HG03095 (cell line): ENCODE measurements at regions not wholly inside any gene's neighbourhood (a gene's known extent, or its start where the extent isn't known, plus 50 kb on each side); places are given as distances from the start of the nearest gene placed in this dataset.

Source experiments
- ATAC-seq: cut with Tn5 transposase; IDR thresholded peaks from one replicate; pipeline ENCODE4 v1.9.1; 2021; ENCODE audit warnings: moderate library complexity; ENCODE audit not compliant: unreplicated experiment

DNA sequence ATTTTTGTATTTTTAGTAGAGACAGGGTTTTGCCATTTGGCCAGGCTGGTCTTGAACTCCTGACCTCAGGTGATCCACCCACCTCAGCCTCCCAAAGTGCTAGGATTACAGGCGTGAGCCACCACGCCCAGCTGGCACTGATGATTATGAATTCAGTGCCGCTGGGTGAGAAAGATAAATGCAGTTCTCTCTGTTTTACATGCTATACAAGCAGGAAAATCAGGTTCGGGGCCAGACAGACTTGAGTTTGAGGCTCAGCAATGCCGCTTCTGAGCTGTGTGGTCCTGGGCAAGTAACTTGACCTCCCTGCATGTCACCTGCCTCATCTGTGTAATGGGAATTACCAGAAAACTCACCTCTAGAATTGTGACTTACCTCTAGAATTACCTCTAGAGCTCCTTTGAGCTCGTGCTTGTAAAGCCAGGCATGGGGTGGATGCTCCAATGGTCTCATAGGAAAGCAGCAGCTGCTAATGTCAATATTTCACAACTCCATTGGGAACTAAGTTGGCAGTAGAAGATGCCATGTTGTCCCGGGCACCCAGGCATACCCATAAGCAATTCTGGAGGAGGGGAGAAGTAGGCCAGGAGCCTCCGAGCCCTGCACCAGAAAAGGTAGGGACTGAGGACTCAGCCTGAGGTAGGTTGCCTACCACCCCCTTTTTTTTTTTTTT, 119.8 kb upstream of the SLC25A33 start:
- no peak for ATAC-seq

DNA sequence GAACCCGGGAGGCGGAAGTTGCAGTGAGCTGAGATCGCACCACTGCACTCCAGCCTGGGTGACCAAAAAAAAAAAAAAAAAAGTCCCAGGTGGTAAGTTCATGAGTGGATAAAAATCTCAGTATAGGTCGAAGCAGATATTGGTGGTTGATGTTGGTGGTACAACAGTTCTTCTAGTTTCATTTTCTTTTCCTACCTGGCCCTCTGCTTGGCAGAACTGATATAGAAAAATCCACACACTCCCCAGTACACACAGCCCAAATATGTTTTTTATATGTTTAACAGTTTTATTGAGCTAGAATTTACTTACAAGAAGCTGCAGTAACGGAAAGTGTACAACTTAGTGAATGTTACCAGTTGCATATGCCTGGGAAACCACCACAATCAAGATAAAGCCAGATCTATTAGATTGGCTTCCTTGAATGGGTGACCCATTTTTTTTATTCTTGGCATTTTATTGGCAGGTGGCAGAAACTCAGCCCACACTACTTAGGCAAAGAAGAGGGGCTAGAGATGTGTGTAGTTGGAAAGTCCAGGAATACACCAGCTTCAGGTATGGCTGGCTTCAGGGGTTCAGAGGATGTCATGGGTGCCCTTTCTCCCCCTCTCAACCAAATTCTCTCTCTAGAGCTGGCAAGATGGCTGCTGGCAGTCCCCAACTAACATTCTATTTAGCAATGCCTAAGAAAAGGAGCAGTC, 118.3 kb upstream of the SLC25A33 start:
- no peak for ATAC-seq

DNA sequence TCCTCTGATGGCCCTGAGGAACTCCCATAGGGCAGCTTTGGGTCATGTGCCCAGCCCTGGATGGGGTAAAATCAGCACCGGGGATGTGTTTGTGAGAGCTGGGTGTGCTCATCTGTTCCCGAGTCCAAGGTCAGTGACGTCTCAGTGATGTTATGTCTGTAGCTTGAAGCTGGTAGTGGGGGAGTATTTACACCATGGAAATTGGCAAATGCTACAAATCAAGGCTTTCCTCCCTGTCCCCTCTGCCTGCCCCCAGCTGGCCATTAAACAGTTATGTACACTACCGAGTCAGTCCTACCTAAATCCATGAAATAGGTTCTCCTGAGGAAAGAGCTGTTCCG, 117.8 kb upstream of the SLC25A33 start:
- ATAC-seq: no peak

DNA sequence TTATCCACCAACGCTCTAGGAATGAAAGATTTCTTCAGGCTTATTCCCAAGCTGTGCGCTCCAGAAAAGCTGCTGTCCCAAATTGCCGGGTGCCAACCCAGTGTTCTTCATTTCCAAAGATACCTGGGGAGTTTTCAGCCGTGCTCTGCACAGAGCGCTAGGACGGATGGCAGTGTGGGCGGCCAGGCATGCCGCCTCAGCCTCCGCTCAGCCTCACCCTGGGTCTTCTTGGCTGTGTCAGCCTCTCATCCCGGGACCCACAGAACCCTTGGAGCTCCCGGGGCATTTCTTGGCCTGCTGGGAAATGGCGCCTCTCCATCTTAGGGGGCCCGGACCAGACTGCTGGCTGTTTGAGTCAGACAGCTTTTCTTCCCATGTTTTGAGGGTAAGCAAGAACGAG, 116.9 kb upstream of the SLC25A33 start:
- no peak for ATAC-seq

DNA sequence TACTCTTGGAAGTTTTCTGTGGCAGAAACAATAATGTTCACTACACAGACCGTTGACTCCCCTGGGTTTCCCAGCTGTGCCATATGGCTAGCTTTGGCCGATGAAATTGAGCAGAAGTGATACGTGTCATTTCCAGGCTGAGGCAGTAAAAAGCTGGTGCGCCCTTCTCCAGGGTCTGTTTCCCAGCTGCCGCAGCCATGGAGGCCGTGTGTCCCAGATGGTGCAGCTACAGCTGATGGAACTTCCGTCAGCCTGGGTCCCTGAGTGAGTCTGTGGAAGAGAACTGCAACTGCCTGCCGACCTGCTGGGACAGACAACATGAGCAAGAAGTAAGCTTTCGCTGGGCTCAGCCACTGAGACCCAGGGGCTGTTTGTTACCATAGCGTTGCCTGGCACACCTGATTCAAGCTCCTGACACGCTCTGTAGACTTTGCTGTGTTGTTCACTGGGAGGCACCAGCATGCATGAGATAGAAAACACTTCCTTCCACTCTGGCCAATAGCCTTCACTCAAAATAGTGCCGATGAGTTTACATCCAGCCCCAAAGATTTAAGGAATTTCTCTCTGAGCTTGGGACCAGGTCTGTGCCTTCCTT, 116.3 kb upstream of the SLC25A33 start:
- ATAC-seq: no peak

DNA sequence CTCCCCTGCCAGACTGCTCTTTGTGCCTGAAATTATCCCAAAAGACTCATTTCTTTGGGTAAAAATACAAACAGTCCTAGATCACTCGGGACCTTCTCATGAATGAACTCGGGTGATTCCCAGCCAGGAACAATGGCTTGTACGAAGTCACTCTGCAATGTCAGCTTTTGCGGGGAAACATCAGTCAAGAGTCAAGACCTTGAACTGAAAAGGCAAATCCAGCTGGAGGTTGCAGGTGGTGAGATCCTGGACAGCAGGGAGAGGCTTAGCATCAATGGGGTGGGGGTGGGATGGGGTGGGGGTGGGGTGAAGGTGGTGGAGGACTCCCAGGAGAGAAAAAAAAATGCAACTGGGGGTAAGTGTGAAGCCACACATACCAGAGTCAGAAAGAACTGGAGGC, 115.0 kb upstream of the SLC25A33 start:
- ATAC-seq: no peak

DNA sequence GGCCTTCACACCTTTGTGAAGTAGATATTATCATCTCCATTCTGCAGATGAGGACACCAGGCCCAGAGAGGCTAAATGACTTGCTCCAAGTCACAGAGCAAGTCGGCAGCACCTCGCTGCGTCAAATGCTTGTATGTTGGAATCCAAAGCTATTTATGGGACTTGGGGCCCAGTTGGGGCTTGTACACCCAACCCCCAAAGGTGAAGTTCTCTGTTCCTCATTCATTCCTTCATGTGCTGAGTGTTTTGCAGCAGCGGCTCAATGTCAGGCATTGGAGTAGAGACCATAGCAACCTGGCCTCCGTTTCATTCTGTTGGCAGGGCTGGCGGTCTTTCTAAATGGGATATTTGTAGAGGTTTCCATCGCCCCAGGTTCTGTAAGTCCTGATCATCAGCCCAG, 113.4 kb upstream of the SLC25A33 start:
- ATAC-seq: peak; percentile 9

DNA sequence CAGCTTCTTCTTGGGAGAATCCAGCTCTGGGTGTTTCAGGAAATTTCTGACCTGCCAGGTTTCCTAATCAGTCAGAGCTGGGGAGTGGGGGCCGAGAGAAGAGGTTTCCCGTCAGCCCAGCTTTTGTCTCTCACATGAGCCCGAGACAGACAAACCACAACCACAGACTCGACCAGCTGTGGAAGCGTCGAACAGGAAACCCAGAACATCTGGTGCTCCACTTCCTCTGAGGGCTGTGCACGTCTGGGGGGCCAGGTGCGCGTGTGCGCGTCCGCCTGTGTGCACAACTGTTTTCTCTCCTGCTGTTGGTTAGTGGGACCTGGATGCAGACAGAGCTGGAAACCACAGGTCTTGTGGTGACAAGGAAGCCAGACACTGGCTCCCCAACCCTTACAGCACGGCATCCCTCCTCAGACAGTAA, 113.0 kb upstream of the SLC25A33 start:
- peak; percentile 45 for ATAC-seq

DNA sequence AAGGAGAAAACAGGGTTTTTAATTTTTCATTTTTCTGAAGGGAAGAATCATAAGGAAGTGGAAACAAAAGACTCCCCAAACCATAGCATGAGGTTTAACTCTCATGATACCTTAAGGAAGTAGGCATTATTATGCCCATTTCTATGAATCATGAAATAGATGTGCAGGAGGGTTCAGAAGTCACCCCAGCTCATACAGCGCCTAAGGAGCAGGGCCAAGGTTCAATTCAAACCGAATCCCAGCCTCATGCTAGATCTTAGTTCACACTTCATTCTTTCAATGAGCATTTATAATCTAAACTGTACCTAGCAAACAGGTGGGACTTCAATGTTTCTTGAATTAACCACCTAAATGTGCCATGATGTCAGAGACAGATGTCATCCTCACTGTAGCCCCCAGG, 111.9 kb upstream of the SLC25A33 start:
- no peak for ATAC-seq

DNA sequence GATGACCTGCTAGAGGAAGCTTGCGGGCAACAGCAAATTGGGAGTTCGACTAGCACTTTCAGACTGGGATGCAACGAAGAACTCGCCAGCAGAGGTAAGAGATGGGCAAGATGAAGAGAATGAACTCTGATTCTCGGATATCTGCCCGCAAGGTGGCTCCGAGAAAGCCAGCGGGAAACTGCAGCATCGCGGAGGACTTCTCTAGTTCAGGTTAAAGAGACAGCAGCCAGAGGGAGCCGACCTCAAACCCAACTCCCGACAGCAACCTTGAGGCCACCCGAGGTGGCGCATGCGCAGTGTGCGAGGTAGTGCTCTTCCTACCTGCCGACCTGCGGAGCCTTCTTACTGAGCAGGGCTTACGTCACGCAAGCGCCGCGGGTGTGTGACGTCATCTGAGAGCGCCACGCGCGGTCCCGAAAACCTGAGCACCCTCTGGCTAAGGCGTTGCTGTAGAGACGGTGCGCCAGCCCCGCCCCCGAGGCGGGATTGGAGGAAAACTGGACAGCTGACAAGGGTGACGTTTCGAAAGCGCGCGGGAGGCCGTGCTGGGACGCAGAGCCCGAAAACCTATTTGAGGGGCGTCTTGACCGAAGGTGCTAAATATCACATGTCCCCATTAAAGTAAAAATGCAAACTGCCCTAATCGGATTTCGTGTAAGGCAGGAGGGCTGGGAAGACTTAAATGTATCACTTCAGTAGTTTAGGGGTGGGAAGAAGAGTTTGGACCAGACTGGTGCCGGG, 110.5 kb upstream of the SLC25A33 start:
- ATAC-seq: peak; percentile 57

DNA sequence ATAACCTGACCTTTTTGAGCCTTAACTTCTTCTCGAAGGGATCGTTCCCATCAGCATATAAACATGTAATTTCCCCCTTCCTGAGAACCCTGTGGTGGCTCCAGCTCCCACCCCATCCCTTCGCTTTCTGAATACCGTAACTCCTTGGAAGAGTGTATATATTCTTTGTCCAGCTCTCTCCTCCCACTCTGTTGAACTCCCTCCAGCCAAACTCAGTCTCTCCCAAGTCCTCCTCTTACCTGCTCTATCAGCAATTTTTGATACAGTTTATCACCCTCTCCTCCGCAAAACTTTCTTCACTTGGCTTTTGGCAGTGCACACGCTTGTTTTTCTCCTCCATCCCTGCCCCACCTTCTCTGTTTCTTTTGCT, 109.9 kb upstream of the SLC25A33 start:
- ATAC-seq: no peak

DNA sequence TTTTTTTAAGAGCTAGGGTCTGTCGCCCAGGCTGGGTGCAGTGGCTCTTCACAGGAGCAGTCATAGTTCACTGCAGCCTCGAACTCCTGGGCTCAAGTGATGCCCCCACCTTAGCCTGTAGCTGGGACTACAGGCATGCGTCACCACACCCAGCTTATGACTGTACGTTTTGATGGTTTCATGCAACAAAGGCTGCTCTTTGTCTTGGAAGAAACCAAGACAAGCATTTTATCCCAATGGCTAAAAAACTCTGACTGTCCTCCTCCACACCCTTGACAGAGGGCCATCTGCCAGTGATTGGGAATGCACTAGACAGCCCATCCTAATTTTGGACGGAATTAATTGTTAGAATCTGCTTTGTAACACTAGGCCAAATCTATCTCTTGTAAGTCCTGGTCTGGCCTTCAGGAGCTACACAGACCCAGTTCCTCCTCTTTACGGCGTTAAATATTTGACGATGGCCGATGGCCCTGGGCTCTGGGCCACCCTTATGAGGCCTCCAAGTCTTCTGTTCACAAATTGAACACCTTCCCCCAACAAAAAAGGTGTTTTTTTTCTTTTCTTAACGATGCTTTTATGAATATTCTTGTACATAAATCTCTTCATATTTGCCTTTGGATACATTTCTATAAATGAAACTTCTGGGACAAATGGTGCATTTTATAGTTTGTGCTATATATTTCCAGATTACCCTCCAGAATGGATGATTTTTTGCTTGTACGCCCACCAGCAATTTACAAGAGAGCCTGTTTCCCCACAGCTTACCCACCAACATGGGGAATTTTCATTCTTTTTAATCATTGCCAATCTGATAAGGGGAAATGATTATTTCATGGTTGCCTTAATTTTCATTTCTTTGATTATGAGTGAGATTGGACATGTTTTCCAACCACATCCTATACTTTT, 104.8 kb upstream of the SLC25A33 start:
- no peak for ATAC-seq

DNA sequence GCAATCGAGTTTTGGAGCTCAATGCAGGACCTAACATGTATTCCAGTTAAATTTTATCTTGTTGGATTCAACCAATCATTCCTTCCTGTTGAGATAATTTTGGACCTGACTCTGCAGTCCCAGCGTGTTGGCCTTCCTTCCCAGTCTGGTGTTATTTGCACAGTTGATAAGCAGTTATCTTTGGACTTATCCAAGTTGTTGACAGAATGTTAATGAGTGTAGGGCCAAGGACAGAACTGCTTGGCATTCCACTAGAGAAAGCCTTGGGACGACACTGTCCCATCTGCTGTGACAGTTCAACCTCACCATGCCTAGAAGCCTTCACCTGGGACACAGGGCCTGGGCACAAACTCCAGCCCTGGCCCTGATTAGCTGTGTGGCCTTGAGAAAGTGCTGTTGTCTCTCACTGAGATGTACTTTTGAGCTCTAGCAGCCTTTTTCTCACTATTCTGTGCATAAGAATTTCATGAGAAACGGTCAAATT, 104.1 kb upstream of the SLC25A33 start:
- ATAC-seq: no peak

DNA sequence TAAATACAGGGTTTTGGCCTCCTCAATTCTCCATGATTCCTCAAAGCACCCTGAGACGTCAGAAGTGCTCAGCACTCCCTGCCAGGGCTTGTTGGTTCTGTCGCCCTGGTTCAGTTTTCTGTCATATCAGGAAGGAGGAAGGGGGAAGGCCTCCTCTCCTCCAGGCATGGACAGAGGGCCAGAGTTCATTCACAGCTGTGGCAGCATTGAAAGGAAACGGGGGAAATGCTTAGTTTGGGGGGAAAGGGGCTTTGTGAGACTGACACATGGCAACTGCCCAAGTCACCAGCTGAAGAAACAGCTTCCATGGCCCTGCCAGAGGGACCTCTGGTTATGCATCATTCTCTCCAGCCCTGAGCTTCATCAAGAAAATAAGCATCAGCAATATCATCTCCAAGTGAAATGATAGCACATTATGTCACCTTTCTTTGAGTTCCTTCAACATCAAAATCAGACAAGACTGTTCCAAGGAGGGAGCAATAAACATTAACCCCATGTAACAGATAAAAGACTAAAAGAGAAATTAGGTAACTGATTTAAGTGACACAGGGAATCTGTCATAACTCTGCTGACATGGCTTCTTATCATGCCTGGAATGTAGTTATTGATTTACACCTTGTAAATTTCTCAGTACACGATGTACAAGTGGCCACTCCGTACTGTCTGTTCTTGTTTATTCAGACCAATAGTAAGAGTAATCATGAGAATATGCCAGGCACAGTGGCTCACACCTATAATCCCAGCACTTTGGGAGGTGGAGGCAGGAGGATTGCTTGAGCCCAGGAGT, 103.2 kb upstream of the SLC25A33 start:
- ATAC-seq: no peak

DNA sequence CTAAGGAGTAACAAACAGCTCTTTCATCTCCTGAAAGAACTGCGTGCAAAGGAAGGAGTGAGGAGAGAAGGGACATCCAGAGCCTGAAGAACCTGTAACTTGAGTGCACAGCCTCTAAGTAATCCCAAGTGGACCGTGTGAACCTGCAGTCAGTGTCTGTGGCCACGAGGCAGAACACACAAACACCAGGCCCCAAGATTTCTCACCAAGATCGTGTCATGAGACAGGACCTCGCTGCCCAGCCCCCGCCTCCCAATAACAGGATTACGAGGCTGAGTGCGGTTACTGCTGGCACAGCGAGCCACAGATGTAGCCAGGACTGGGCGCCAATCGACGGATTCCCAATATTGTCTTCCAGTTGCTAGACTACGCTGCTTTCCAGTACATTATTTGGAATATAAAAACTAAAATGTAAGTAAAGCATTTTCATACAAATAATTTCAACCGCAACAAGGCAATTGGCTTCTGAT, 101.3 kb upstream of the SLC25A33 start:
- ATAC-seq: no peak

DNA sequence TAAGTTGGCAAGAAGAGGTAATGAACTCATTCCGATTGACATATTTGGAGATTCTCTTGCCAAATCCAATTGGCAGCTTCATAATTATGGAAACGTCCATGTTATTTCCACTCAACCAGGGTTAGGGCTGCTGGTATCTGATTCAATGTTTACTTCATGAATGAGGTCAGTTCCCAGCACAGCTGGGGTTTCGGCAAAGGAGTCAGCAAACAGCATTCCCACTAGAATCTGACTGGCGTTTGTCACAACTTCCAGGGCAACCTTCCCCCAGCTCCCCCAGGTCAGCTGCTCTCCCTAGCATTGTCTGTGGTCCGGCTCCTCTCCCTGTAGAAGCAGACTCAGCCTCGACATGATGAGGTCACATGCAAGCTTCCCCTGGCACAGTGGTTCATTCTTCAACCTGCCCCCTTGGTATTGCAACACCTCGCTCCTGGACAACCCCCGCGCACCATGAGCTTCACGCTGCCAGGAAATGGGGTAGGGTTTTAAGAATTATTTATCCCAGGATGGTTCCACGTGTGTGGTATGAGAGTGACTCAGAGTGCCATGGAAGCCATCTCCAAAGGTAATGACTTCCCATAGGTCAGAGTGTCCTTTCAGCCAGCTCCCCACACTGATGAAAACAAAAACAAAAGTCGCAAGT, 100.7 kb upstream of the SLC25A33 start:
- no peak for ATAC-seq

DNA sequence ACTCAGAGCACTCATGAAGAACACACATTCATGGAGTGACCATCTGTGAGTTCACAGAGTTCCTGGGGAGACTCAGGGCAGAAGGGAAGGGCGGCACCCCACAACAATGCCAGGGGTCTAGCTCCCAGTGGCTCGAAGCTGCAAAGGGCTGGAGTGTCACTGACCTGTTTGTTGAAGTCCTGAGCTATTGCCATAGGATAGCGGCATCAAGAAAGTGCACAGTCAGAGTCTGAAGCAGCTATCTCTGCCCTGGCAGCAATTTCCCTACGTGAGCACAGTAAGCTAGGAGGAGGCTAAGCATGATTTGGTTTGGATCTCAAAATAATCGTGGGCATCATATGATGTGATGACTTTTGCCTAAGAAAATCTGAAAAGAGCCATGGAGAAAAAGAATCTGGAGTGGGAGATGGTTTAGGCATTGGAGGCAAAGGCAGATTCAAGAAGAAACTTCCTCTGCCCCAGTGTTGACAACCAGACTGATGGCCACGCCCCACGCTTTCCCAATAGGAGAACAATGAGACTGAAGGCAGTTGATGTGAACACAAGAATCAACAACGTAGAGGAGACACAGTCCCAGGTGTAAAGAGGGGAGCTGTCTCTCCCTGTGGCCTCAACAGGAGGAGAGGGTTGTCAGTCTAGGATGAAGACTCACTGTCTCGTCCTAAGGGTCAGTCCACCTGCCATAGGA, 100.0 kb upstream of the SLC25A33 start:
- ATAC-seq: no peak

DNA sequence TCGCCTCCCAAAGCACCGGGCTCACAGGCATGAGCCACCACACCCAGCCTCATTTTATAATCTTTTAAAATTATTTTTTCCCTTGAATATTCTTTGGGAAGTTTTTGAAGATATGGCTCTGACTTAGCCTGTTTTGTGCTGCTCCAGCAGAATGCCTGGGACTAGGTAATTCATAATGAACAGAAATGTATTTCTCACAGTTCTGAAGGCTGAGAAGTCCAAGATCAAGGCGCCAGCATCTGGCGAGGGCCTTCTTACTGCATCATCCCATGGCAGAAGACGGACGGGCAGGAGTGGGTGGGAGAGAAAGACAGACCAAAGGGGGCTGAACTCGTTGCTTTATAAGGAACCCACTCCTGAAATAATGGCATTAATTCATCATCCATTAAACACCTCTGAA, 99.0 kb upstream of the SLC25A33 start:
- ATAC-seq: no peak

DNA sequence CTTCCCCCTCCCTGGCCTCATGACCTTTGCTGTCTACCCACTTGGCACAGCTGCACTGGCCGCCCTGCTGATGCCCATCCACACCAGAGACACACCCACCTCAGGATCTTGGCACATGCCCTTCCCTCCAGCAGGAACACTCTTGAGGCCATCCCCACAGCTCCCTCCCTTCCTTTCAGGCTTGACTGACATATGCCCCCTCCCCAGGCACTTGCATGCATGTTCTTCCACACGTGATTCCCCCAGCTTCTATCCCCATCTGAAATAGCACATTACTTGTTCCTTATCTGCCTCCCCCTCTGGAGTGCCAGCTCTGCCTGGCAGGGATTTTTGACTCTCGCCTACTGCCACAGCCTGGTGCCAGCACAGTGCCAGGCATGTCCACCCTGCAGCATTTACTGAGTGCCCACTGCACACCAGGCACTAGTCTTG, 98.5 kb upstream of the SLC25A33 start:
- no peak for ATAC-seq
